ENCODE measurements at regions not wholly inside any gene's neighbourhood (a gene's known extent, or its start where the extent isn't known, plus 50 kb on each side); places are given as distances from the start of the nearest gene placed in this dataset.
"Not testable (repeated sequence)": the region's sequence is repeated elsewhere in the genome, so short reads cannot be mapped to it uniquely, and the experiment has no call there.

GRCh38 chr4:31682796-31683195, 962.6 kb downstream of the PCDH7 start:
- no peak for DNase-seq

DNA sequence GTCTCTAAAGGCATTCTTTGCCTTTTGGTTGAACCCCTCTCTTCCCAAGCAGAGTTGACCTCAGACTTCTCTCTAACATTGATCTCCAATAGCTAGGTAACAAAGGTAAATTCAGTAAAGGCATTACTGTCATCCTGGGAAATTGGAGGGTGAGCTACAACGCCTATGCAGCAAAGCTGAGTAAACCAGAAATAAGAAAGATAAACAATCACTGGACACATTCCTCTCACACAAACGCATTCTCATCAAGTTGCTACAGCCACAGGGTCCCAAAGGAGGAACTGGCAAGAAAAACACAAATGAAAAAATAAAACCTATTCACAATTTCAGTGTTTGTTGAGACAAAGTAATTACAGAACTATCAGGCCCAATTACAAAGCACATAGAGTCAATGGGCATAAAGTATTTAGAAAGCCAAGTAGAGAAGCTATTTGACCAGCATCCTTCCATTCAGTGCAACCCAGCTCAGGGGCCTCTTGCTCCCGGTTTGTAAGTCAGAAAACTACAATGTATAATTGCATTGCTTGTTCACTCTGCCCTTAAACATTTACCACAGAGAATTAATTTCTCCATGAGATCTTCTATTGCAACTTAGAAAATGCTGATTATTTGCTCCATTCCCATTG, 967.7 kb downstream of the PCDH7 start:
- no peak for DNase-seq

DNA sequence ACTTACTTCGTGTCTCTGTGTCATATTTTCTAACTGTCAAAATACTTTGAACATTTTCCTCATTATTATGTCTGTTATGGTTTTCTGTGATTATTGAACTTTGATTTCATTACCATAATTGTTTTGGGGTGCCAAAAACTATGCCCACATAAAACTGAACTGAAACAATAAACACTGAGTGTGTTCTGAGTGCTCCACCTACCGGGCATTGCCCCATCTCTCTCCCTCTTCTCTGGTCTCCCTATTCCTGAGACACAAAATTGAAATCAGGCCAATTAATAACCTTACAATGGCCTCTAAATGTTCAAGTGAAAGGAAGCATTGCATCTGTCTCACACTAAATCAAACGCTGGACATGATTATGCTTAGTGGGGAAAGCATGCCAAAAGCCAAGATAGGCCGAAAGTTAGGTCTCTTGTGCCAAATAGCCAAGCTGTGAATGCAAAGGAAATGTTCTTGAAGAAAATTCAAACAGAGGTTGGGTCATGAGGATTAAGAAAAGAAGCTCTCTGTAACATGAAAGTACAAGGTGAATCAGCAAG, 972.3 kb downstream of the PCDH7 start:
- DNase-seq, result no peak

DNA sequence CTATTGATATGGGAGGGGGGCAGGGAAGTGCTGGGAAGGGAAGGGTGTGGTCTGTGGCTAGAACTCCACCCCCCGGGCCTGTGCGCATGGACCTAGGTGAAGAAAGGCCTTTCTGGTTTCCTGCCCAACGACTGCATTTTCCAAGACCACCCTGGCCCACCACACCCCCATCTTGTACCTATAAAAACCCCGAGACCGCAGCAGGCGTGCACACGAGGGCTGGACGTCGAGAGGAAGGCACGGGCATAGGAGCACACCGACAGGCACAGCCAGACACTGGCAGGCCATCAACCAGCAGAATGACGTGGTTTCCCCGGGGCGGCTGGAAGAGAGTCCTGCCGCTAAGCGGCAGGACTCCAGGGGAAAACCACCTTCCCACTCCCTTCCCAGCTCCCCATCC, 981.1 kb downstream of the PCDH7 start:
- DNase-seq, result no peak

- DNase-seq, result no peak
Measured at GRCh38 chr4:31702326-31702725, 982.2 kb downstream of the PCDH7 start.

DNA sequence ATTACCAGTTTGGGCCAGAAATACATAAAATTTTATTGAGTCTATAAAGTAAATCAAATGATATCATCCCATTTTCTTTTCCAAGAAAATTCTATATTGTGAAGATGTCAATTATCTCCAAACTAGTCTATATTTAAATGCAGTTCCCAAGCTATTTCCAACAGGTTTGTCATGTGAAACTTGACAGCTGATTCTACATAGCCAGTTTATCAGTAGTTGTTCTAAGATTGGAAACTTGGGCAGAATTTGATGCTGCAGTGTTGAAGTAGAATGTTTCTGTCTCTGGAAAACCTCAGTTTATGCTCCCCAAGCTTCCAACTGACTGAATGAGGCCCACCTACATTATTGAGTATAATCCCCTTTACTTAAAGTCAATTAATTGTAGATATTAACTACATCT, 994.1 kb downstream of the PCDH7 start:
- DNase-seq, result no peak

GRCh38 chr4:31715302-31715701, 995.1 kb downstream of the PCDH7 start:
- no peak for DNase-seq

DNA sequence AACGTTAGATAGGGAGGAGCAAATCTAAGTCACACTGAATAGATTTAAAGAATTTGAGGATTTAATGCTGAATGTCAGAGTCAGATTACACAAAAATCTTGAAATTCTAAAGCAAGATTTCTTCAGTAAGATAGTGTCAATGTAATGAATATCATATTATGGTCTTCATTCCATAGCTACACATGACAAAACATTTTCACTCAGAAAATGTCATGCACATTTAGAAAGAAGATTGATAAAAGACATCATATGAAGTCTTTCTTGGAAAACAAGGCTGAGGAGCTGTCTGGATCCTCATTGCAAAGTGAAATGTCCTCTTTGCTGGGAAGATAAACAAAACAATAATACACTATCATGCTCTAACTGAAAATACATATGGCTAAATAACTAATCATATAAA, 1006.9 kb downstream of the PCDH7 start:
- no peak for DNase-seq

DNA sequence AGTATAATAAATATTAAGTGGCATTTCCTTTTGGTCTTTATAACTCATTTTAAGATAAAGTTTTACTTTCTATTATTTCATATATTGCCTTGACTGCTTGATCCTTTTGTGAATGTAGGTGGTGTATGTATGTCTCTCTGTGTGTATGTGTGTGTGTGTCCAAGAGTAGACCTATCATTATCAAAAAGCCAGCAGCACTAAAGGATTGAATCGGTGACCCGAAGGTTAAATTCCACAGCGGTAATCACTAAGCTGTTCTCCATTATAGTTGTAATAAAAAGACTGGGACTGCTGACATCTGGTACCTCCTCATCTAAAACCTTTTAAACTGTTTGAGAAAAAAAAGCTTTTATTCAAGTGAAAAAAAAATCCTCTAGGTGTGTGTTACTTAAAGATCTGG, 1014.8 kb downstream of the PCDH7 start:
- no peak for DNase-seq

- no peak for DNase-seq
Measured at GRCh38 chr4:31737419-31737818, 1017.2 kb downstream of the PCDH7 start.

DNA sequence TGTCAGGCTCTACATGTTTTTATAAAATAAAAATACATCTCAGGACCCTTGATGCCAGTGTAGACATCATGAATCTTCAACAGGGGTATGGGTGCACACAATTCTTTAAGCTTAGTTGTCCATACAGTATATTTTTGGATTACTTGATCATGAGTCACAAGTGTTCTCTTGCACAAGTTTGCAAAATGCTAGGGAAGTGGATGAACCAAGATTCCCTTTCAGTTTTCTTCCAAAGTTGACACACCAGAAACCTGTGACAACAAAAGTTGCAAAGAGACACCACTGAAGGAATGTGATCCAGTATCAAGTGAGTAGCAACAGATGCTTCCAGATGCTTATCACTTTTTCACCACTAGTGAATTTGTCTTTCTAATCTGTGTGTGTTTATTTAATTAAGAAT, 1021.2 kb downstream of the PCDH7 start:
- DNase-seq, result no peak

DNA sequence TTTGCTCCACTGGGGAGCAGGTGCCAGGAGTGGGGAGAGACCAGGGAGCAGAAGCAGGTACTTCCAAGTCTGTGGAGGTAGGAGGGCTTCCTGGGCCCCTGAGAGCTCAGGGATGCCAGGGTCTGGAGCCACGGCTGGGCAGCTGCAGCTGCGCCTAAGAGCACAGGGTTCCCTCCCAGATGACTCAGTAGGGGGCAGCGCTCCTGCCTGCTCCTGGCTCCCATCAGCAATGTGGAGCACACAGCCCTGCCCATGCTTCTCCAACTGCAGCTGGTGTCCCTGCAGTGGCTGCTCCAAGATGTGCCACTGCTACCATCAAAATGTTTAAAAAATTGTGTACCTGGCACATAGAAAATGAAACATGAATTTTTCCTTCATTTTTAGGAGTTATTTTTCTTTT, 1028.2 kb downstream of the PCDH7 start:
- no peak for DNase-seq

GRCh38 chr4:31750581-31750980, 1030.4 kb downstream of the PCDH7 start:
- DNase-seq, result not testable (repeated sequence)

- no peak for DNase-seq
Measured at GRCh38 chr4:31755751-31756150, 1035.6 kb downstream of the PCDH7 start.

DNA sequence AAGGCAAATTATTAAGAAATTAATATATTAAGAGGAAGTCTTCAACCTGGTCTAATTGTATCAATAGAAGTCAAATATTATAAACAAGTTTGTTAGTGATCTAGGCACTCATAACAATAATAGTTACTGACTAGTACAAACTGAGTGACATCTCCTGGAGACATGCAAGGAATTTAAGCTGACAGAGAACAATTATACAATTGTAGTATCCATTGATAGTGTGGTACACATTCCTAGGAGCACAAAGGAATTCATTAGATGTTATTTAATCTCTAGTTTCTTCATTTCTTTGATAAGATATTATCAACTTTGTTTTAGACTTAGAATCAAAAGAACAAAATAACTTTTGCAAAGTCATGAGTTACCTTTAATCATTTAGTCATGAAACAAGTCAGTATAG, 1048.6 kb downstream of the PCDH7 start:
- DNase-seq, result no peak

- DNase-seq, result no peak
Measured at GRCh38 chr4:31783311-31783710, 1063.1 kb downstream of the PCDH7 start.

DNA sequence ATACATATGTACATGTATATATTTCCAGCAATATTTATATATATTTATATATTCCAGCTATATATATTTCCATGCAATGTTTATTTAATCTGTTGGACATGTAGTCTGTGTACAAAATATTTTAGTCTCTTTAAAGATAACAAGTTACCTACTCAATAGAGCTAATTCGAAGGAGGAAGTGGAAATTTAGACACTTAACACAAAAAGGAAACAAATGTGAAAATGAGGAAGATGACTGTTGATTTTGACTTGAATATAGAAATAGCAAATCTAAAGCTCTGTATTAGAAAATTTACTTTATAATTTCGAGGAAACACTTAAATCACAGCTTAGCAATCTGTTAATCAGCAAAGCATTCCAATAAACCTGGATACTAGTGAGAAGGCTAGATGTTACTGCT, 1064.4 kb downstream of the PCDH7 start:
- no peak for DNase-seq

- DNase-seq, result no peak
Measured at GRCh38 chr4:31787701-31788100, 1067.5 kb downstream of the PCDH7 start.

- no peak for DNase-seq
Measured at GRCh38 chr4:31788676-31789075, 1068.5 kb downstream of the PCDH7 start.

DNA sequence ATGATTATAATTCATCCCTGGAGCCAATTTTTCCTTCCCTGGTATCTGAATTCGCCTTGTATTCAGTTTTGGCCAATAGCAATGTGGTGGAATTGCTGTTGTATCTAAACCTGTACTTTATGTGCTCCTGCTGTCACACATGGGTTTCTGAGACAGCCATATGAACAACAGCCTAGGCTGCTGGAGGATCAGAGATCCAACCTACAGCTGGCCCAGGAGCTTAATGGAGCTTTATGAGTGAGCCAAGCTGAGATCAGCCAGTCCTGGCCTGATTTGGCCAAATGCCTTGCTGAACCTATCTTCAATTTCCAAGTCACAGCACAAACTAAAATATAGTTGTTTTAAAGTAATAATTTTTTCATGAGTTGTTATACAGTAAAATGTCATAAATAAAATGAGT, 1071.5 kb downstream of the PCDH7 start:
- no peak for DNase-seq

GRCh38 chr4:31793907-31794306, 1073.7 kb downstream of the PCDH7 start:
- no peak for DNase-seq

- DNase-seq, result not testable (repeated sequence)
Measured at GRCh38 chr4:31797052-31797451, 1076.9 kb downstream of the PCDH7 start.

GRCh38 chr4:31803526-31804195, 1083.5 kb downstream of the PCDH7 start:
- DNase-seq, result no peak

GRCh38 chr4:31807036-31807435, 1086.9 kb downstream of the PCDH7 start:
- no peak for DNase-seq

DNA sequence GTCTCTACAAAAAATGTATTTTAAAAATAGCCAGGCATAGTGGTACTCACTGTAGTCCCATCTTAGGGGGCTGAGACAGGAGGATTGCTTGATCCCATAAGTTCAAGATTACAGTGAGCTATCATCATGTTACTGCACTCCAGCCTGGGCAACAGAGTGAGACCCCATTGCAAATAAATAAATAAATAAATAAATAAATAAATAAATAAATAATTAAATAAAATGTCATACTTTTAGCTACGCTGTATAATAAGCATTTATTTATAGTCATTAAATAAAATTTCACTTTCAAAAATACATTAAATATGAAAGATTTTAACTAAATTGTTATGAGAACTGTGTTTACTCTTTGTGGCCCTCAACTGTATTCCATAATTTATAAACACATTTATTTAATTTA, 1124.2 kb downstream of the PCDH7 start:
- no peak for DNase-seq

Data from activated CD4-positive, alpha-beta T cell treated with anti-CD3 and anti-CD28 coated beads, Interleukin-10, Interleukin-2, amounts not matched to agents 100 ng/mL and 50 ng/mL, durations not matched to agents 16 hours and 8 hours (primary cell).